ENCODE measurements at regions not wholly inside any gene's neighbourhood (a gene's known extent, or its start where the extent isn't known, plus 50 kb on each side); places are given as distances from the start of the nearest gene placed in this dataset.

GRCh38 chr10:90480466-90480865 is 377.4 kb downstream of the HTR7 start:
- no peak for TF ChIP-seq POLR2A (IDR thresholded peaks at IDR 0.05)
- TF ChIP-seq CTCF (IDR thresholded peaks at IDR 0.05): no peak

All from vagina (tissue), 2 donors.